Astrocyte of the cerebellum (primary cell): ENCODE measurements at regions not wholly inside any gene's neighbourhood (a gene's known extent, or its start where the extent isn't known, plus 50 kb on each side); places are given as distances from the start of the nearest gene placed in this dataset.

ENCODE experiments used
- DNase-seq: peaks from one replicate; pipeline ENCODE4 v3.0.0-alpha.2; 2011; ENCODE audit warnings: low read depth
- H3K4me3 ChIP-seq: 2 replicates; pipeline ENCODE4 v1.5.1; 2011; ENCODE audit warnings: mild to moderate bottlenecking, low read depth, low read length, moderate library complexity
- CTCF ChIP-seq: IDR thresholded peaks from 2 replicates; pipeline ENCODE4 v1.5.1; 2012; ENCODE audit warnings: low read length, low read depth, moderate library complexity, mild to moderate bottlenecking; ENCODE audit errors: missing control alignments
- in situ Hi-C: cut with HindIII; loops from 2 replicates; pipeline ENCODE4 v1.10.0; 2017; ENCODE audit warnings: low sequenced_read_pairs

- H3K4me3 ChIP-seq: no peak overlapping the region
- in situ Hi-C loops: no loop called here
- no peak for TF ChIP-seq CTCF
- DNase-seq: no peak
These were observed 179.4 kb downstream of the IRS1 start for GRCh38 chr2:226620176-226620575.

GRCh38 chr2:226619707-226620106 is 179.9 kb downstream of the IRS1 start:
- no peak for TF ChIP-seq CTCF
- DNase-seq: no peak
- no peak overlapping the region for H3K4me3 ChIP-seq
- in situ Hi-C loops: no loop called here

- H3K4me3 ChIP-seq: no peak overlapping the region
- no peak for TF ChIP-seq CTCF
- no peak for DNase-seq
- in situ Hi-C loops: no loop called here
These were observed 180.6 kb downstream of the IRS1 start for GRCh38 chr2:226618875-226619605.

- no peak for TF ChIP-seq CTCF
- in situ Hi-C loops: no loop called here
- no peak overlapping the region for H3K4me3 ChIP-seq
- no peak for DNase-seq
These were observed 181.1 kb downstream of the IRS1 start for GRCh38 chr2:226618544-226618874.

- in situ Hi-C loops: no loop called here
- TF ChIP-seq CTCF: no peak
- no peak for DNase-seq
- H3K4me3 ChIP-seq: no peak overlapping the region
These were observed 183.7 kb downstream of the IRS1 start for GRCh38 chr2:226615891-226616290.

GRCh38 chr2:226611944-226612318 is 187.7 kb downstream of the IRS1 start:
- in situ Hi-C loops: no loop called here
- no peak for DNase-seq
- H3K4me3 ChIP-seq: no peak overlapping the region
- TF ChIP-seq CTCF: no peak
